Neural progenitor cell (in vitro differentiated cells): ENCODE measurements at regions not wholly inside any gene's neighbourhood (a gene's known extent, or its start where the extent isn't known, plus 50 kb on each side); places are given as distances from the start of the nearest gene placed in this dataset. TPM values are rescaled to one million over a fixed set of nuclear protein-coding genes. Genes with fewer than 3 reads are reported as not detected.

ENCODE experiments used
- DNase-seq: peaks from one replicate; pipeline ENCODE4 v3.0.0-alpha.2; 2016; ENCODE audit warnings: low spot score
- H2AFZ ChIP-seq: fragments of 200-600 bp; sonication (generic); replicated peaks from 2 replicates; pipeline ENCODE4 v1.6.1; 2016; ENCODE audit warnings: antibody characterized with exemption
- H3F3A ChIP-seq: fragments of 200-600 bp; sonication (generic); 2 replicates; pipeline ENCODE4 v1.6.1; 2016; ENCODE audit warnings: antibody characterized with exemption, low read depth
- H3K27ac ChIP-seq: fragments of 200-600 bp; sonication (generic); 2 replicates; pipeline ENCODE4 v1.5.1; 2016; ENCODE audit warnings: mild to moderate bottlenecking
- H3K27me3 ChIP-seq: fragments of 200-600 bp; sonication (generic); 2 replicates; pipeline ENCODE4 v1.6.1; 2016; ENCODE audit warnings: mild to moderate bottlenecking, moderate library complexity
- H3K36me3 ChIP-seq: fragments of 200-600 bp; sonication (generic); 2 replicates; pipeline ENCODE4 v1.5.1; 2016
- H3K4me1 ChIP-seq: fragments of 200-600 bp; sonication (generic); 2 replicates; pipeline ENCODE4 v1.6.1; 2016; ENCODE audit warnings: mixed run types
- H3K4me2 ChIP-seq: fragments of 200-600 bp; sonication (generic); 2 replicates; pipeline ENCODE4 v1.6.1; 2016
- H3K4me3 ChIP-seq: fragments of 200-600 bp; sonication (generic); 2 replicates; pipeline ENCODE4 v1.5.1; 2016
- H3K79me2 ChIP-seq: fragments of 200-600 bp; sonication (generic); 2 replicates; pipeline ENCODE4 v1.6.1; 2016; ENCODE audit warnings: low read depth
- H3K9ac ChIP-seq: fragments of 200-600 bp; sonication (generic); 2 replicates; pipeline ENCODE4 v1.6.1; 2016
- H3K9me3 ChIP-seq: fragments of 200-600 bp; sonication (generic); 2 replicates; pipeline ENCODE4 v1.5.1; 2016; ENCODE audit warnings: low read depth
- H4K20me1 ChIP-seq: fragments of 200-600 bp; sonication (generic); 2 replicates; pipeline ENCODE4 v1.6.1; 2016; ENCODE audit warnings: low read depth
- H3K27ac Mint-ChIP-seq: 3 replicates; pipeline ENCODE4 v1.8.0; 2021; ENCODE audit warnings: mixed read lengths
- H3K27me3 Mint-ChIP-seq: 2 replicates; pipeline ENCODE4 v1.8.0; 2022; ENCODE audit warnings: low read depth, mild to moderate bottlenecking, inconsistent platforms, moderate library complexity, mixed read lengths; ENCODE audit not compliant: insufficient read depth
- H3K36me3 Mint-ChIP-seq: 3 replicates; pipeline ENCODE4 v1.8.0; 2021; ENCODE audit warnings: mixed read lengths
- H3K4me1 Mint-ChIP-seq: 3 replicates; pipeline ENCODE4 v1.8.0; 2021; ENCODE audit warnings: mixed read lengths
- H3K4me3 Mint-ChIP-seq: 3 replicates; pipeline ENCODE4 v1.8.0; 2021; ENCODE audit warnings: mild to moderate bottlenecking, moderate library complexity, mixed read lengths
- H3K9me3 Mint-ChIP-seq: 3 replicates; pipeline ENCODE4 v1.8.0; 2020; ENCODE audit warnings: mixed read lengths
- CTCF ChIP-seq: fragments of 200-600 bp; sonication (generic); IDR thresholded peaks from 2 replicates; pipeline ENCODE4 v1.5.1; 2017; ENCODE audit warnings: antibody characterized with exemption, mild to moderate bottlenecking
- EZH2 ChIP-seq: fragments of 200-600 bp; sonication (generic); IDR thresholded peaks from 2 replicates; pipeline ENCODE4 v1.6.1; 2017; ENCODE audit warnings: antibody characterized with exemption, mild to moderate bottlenecking, moderate library complexity
- EZH2phosphoT487 ChIP-seq: fragments of 200-600 bp; sonication (generic); IDR thresholded peaks from 2 replicates; pipeline ENCODE4 v1.6.1; 2017; ENCODE audit warnings: antibody characterized with exemption
- small RNA-seq: library from RNA; depleted of rRNA; stranded (forward); fragments of <200 nt; gene quantifications from one replicate; pipeline ENCODE3, GENCODE V24; 2015

- Mint-ChIP-seq H3K27ac (no peak overlapping the region), H3K36me3 (no peaks in the 10 kb centered on the region), H3K4me3 (no peak overlapping the region), H3K9me3 (no peaks in the 10 kb centered on the region), H3K4me1 (no peaks in the 10 kb centered on the region), H3K27me3 (no peaks in the 10 kb centered on the region)
- no peak overlapping the region for H3K4me3 ChIP-seq
- H3K36me3 ChIP-seq = no peaks in the 10 kb centered on the region
- H3K4me1 ChIP-seq = no peaks in the 10 kb centered on the region
- no peak overlapping the region for H3K9ac ChIP-seq
- no peak overlapping the region for H3K27ac ChIP-seq
- no peaks in the 10 kb centered on the region for H3K9me3 ChIP-seq
- DNase-seq = no peak
- H3F3A ChIP-seq = no peaks in the 10 kb centered on the region
- no peak overlapping the region for H3K4me2 ChIP-seq
- no peaks in the 10 kb centered on the region for H3K27me3 ChIP-seq
- no peaks in the 10 kb centered on the region for H4K20me1 ChIP-seq
- no peaks in the 10 kb centered on the region for H3K79me2 ChIP-seq
- TF ChIP-seq CTCF (no peak), EZH2phosphoT487 (no peak), EZH2 (no peak)
- H2AFZ ChIP-seq = no peak overlapping the region
These were observed 225.6 kb downstream of the ASXL3 start for GRCh38 chr18:33803636-33804035.

DNA sequence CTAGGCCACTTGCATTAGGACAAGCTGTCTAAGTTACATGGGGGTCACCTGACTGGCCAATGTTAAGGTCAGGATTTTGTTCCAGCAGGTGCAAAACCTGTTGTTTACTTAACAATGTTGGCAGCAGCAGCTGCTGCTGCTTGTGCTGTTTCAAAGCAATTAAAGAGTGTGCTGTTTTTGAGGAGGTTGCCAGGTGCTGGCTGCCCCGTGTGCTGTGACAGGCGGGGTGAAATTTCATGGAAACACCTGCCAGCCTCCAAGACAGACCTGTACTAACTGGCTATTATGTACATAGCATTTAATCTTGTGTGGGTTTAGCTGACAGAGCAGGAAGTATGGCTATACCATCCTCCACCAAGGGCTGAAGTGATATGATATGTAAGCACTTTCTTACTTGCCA, 224.9 kb downstream of the ASXL3 start:
- no peak overlapping the region for H3K9ac ChIP-seq
- DNase-seq = no peak
- H3K4me3 ChIP-seq = no peak overlapping the region
- no peak overlapping the region for H3K4me2 ChIP-seq
- no peaks in the 10 kb centered on the region for H3K4me1 ChIP-seq
- H4K20me1 ChIP-seq = no peaks in the 10 kb centered on the region
- no peaks in the 10 kb centered on the region for H3K4me1 Mint-ChIP-seq
- H3K9me3 ChIP-seq = no peaks in the 10 kb centered on the region
- no peak overlapping the region for H2AFZ ChIP-seq
- H3K27ac Mint-ChIP-seq = no peak overlapping the region
- no peak overlapping the region for H3K4me3 Mint-ChIP-seq
- no peaks in the 10 kb centered on the region for H3F3A ChIP-seq
- no peaks in the 10 kb centered on the region for H3K27me3 Mint-ChIP-seq
- H3K27me3 ChIP-seq = no peaks in the 10 kb centered on the region
- no peaks in the 10 kb centered on the region for H3K36me3 ChIP-seq
- no peaks in the 10 kb centered on the region for H3K79me2 ChIP-seq
- no peak for TF ChIP-seq EZH2phosphoT487
- no peak for TF ChIP-seq CTCF
- TF ChIP-seq EZH2 = no peak
- no peak overlapping the region for H3K27ac ChIP-seq
- no peaks in the 10 kb centered on the region for H3K9me3 Mint-ChIP-seq
- H3K36me3 Mint-ChIP-seq = no peaks in the 10 kb centered on the region

Small RNA genes in the stretch of these regions (small RNA-seq; reads per million reads assigned to genes)
- not detected for gene RF00019
